ENCODE measurements at regions not wholly inside any gene's neighbourhood (a gene's known extent, or its start where the extent isn't known, plus 50 kb on each side); places are given as distances from the start of the nearest gene placed in this dataset.

DNA sequence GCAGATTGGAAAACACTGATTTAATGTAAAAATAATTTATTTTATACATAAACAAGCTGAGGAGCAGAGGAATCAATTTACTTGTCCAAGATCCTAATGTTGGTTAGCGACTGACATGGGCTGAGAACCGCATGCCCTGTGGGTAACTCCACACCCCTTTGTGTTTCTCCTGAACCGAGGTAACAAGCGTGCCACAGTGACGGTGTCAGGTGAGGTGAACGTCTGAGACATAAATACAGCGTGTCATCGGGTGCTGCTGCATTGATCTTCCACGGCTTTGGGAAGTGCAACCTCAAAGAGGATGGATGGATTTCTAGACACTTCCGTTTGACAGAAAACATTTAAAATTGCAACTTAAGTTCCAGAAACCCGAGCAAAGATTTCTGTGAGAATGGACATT, 386.8 kb upstream of the ADARB2 start:
- H3K4me3 Mint-ChIP-seq: no peak overlapping the region
- H2BK20ac ChIP-seq (ENCODE audit: low read depth, low read length, poor library complexity, severe bottlenecking): no peak overlapping the region
- H3K27me3 ChIP-seq (ENCODE audit: insufficient read depth, low read length): no peaks in the 10 kb centered on the region
- H2AFZ ChIP-seq (ENCODE audit: low read length): no peak overlapping the region
- no peak overlapping the region for H3K4me2 ChIP-seq (ENCODE audit: insufficient read depth, insufficient read length, low read length)
- H3K56ac ChIP-seq (ENCODE audit: insufficient read length, low read depth, low read length): no peak overlapping the region
- H3K79me2 ChIP-seq (ENCODE audit: insufficient read depth, low read length): no peaks in the 10 kb centered on the region; the same call in 1 of the 2 replicates
- H3K23me2 ChIP-seq (ENCODE audit: insufficient read length, low read depth, low read length, poor library complexity, severe bottlenecking): no peaks in the 10 kb centered on the region
- WGBS (ENCODE audit: extremely low coverage, insufficient read length, low lambda C conversion rate): no CpG with 5 or more reads among the region's 11 CpGs
- no peak for DNase-seq
- H3K14ac ChIP-seq (ENCODE audit: insufficient read depth, low read length): no peak overlapping the region
- H3K9ac ChIP-seq (ENCODE audit: extremely low read depth, insufficient read length, low read length): no peak overlapping the region
- no peak overlapping the region for H3T11ph ChIP-seq (ENCODE audit: low read length)
- no peak overlapping the region for H2BK120ac ChIP-seq (ENCODE audit: low read depth, low read length, poor library complexity, severe bottlenecking)
- H3K79me1 ChIP-seq (ENCODE audit: insufficient read depth, low read depth, low read length, poor library complexity, severe bottlenecking): no peaks in the 10 kb centered on the region
- no peak overlapping the region; a peak in 1 of 7 replicates for H3K27ac Mint-ChIP-seq
- TF ChIP-seq CTCF (conservative IDR thresholded peaks at IDR 0.05): no peak
- H4K20me1 ChIP-seq (ENCODE audit: control insufficient read depth, insufficient read depth, insufficient read length): no peaks in the 10 kb centered on the region
- H3K36me3 Mint-ChIP-seq (ENCODE audit: insufficient read depth in 1 of 3, low read depth in 3 of 3): no peaks in the 10 kb centered on the region
- no peak overlapping the region for H3K18ac ChIP-seq (ENCODE audit: insufficient read length, low read depth, low read length)
- no peak overlapping the region for H4K8ac ChIP-seq (replicated peaks; ENCODE audit: insufficient read length, low read depth, low read length)
- no peak overlapping the region for H2BK15ac ChIP-seq (ENCODE audit: low read depth, low read length)
- H3K27me3 Mint-ChIP-seq (ENCODE audit: low read depth): no peaks in the 10 kb centered on the region
- H2BK5ac ChIP-seq (ENCODE audit: insufficient read length, low read length): no peak overlapping the region
- no peak overlapping the region for H3K4ac ChIP-seq (ENCODE audit: low read depth, low read length)
- H2BK12ac ChIP-seq (ENCODE audit: insufficient read length, low read depth, low read length): no peak overlapping the region
- H4K91ac ChIP-seq (ENCODE audit: insufficient read length, low read depth, low read length): no peak overlapping the region
- no peaks in the 10 kb centered on the region for H3K4me1 ChIP-seq (ENCODE audit: insufficient read depth, low read length)
- no peaks in the 10 kb centered on the region for H3K4me1 Mint-ChIP-seq
- no peak overlapping the region for H4K5ac ChIP-seq (ENCODE audit: insufficient read length, low read depth, low read length)
- no peak overlapping the region for H2AK5ac ChIP-seq (ENCODE audit: insufficient read length, low read length)
- no peak overlapping the region for H3K23ac ChIP-seq (ENCODE audit: insufficient read length, low read depth, low read length)
- peaks cover 0 to 3% of the 10 kb centered on the region in 2 experiments; a peak in 1 of 5 replicates for H3K9me3 Mint-ChIP-seq
- H3K27ac ChIP-seq (ENCODE audit: insufficient read length, low read depth, low read length): no peak overlapping the region
- no peaks in the 10 kb centered on the region for H3K9me3 ChIP-seq (ENCODE audit: control insufficient read depth, low read depth, low read length)
